Activated CD4-positive, alpha-beta T cell treated with anti-CD3 and anti-CD28 coated beads, Interleukin-2, amount 10 ng/mL, durations not matched to agents 24 days and 14 days (primary cell): ENCODE measurements at regions not wholly inside any gene's neighbourhood (a gene's known extent, or its start where the extent isn't known, plus 50 kb on each side); places are given as distances from the start of the nearest gene placed in this dataset.

Experiments
- DNase-seq: peaks from one replicate; pipeline ENCODE4 v3.0.0; 2022
- H3K27ac Mint-ChIP-seq: one replicate; pipeline ENCODE4 v1.8.0; 2022; ENCODE audit warnings: mild to moderate bottlenecking, mixed read lengths
- H3K27me3 Mint-ChIP-seq: one replicate; pipeline ENCODE4 v1.8.0; 2022; ENCODE audit warnings: mixed read lengths
- H3K36me3 Mint-ChIP-seq: one replicate; pipeline ENCODE4 v1.8.0; 2022; ENCODE audit warnings: low read depth, mild to moderate bottlenecking, mixed read lengths
- H3K4me1 Mint-ChIP-seq: one replicate; pipeline ENCODE4 v1.8.0; 2021; ENCODE audit warnings: mixed read lengths
- H3K4me3 Mint-ChIP-seq: one replicate; pipeline ENCODE4 v1.8.0; 2022; ENCODE audit warnings: mild to moderate bottlenecking, moderate library complexity, mixed read lengths
- H3K9me3 Mint-ChIP-seq: one replicate; pipeline ENCODE4 v1.8.0; 2021; ENCODE audit warnings: mixed read lengths
- intact Hi-C: fragments of 100-400 bp; cut with micrococcal nuclease; formaldehyde crosslinking; loops from one replicate; pipeline ENCODE4 v1.15.1; 2023

GRCh38 chr7:47724335-47724982 is 142.5 kb upstream of the TNS3 start:
- H3K4me1 Mint-ChIP-seq, result no peaks in the 10 kb centered on the region
- no peak overlapping the region for H3K27ac Mint-ChIP-seq
- no peaks in the 10 kb centered on the region for H3K9me3 Mint-ChIP-seq
- H3K27me3 Mint-ChIP-seq, result no peaks in the 10 kb centered on the region
- no peaks in the 10 kb centered on the region for H3K36me3 Mint-ChIP-seq
- intact Hi-C loops, result no loop called here
- no peak overlapping the region for H3K4me3 Mint-ChIP-seq
- DNase-seq, result no peak

GRCh38 chr7:47722126-47722525 is 140.2 kb upstream of the TNS3 start:
- no peaks in the 10 kb centered on the region for H3K9me3 Mint-ChIP-seq
- DNase-seq, result no peak
- H3K27ac Mint-ChIP-seq, result no peak overlapping the region
- H3K36me3 Mint-ChIP-seq, result no peaks in the 10 kb centered on the region
- no peaks in the 10 kb centered on the region for H3K4me1 Mint-ChIP-seq
- H3K27me3 Mint-ChIP-seq, result no peaks in the 10 kb centered on the region
- no peak overlapping the region for H3K4me3 Mint-ChIP-seq
- intact Hi-C loops, result no loop called here

GRCh38 chr7:47721670-47722069 is 139.8 kb upstream of the TNS3 start:
- no peaks in the 10 kb centered on the region for H3K9me3 Mint-ChIP-seq
- no peak overlapping the region for H3K4me3 Mint-ChIP-seq
- intact Hi-C loops, result no loop called here
- H3K27ac Mint-ChIP-seq, result no peak overlapping the region
- no peak for DNase-seq
- no peaks in the 10 kb centered on the region for H3K36me3 Mint-ChIP-seq
- no peaks in the 10 kb centered on the region for H3K27me3 Mint-ChIP-seq
- no peaks in the 10 kb centered on the region for H3K4me1 Mint-ChIP-seq

GRCh38 chr7:47720907-47721244 is 139.0 kb upstream of the TNS3 start:
- H3K27me3 Mint-ChIP-seq, result no peaks in the 10 kb centered on the region
- intact Hi-C loops, result no loop called here
- H3K9me3 Mint-ChIP-seq, result no peaks in the 10 kb centered on the region
- no peaks in the 10 kb centered on the region for H3K4me1 Mint-ChIP-seq
- H3K4me3 Mint-ChIP-seq, result no peak overlapping the region
- H3K27ac Mint-ChIP-seq, result no peak overlapping the region
- DNase-seq, result no peak
- no peaks in the 10 kb centered on the region for H3K36me3 Mint-ChIP-seq

- no peak for DNase-seq
- no peaks in the 10 kb centered on the region for H3K27me3 Mint-ChIP-seq
- H3K4me3 Mint-ChIP-seq, result no peak overlapping the region
- H3K27ac Mint-ChIP-seq, result no peak overlapping the region
- H3K36me3 Mint-ChIP-seq, result no peaks in the 10 kb centered on the region
- no peaks in the 10 kb centered on the region for H3K9me3 Mint-ChIP-seq
- intact Hi-C loops, result no loop called here
- no peaks in the 10 kb centered on the region for H3K4me1 Mint-ChIP-seq
Observed at GRCh38 chr7:47720141-47720906, 138.4 kb upstream of the TNS3 start.

DNA sequence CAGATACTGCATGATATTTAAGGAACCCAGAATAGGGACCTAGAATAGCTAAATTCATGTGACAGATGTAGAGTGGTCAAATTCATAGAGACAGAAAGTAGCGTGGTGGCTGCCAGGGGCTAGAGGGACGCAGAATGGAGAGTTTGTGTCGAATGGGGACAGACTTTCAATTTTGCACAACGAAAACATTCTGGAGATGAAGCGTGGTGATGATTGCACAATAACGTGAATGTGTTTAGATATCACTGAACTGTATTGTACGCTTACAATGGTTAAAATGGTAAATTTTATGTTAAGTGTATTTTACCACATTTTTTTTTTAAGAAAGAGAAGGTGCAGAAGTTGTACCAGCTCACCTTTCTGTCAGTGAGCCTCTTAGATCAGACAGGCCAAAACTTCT is 137.8 kb upstream of the TNS3 start:
- no peak overlapping the region for H3K27ac Mint-ChIP-seq
- H3K9me3 Mint-ChIP-seq, result no peaks in the 10 kb centered on the region
- no peaks in the 10 kb centered on the region for H3K4me1 Mint-ChIP-seq
- no peak for DNase-seq
- no peaks in the 10 kb centered on the region for H3K27me3 Mint-ChIP-seq
- H3K4me3 Mint-ChIP-seq, result no peak overlapping the region
- no peaks in the 10 kb centered on the region for H3K36me3 Mint-ChIP-seq
- intact Hi-C loops, result no loop called here

- intact Hi-C loops, result no loop called here
- no peak overlapping the region for H3K27ac Mint-ChIP-seq
- no peak for DNase-seq
- H3K27me3 Mint-ChIP-seq, result no peaks in the 10 kb centered on the region
- H3K4me3 Mint-ChIP-seq, result no peak overlapping the region
- H3K9me3 Mint-ChIP-seq, result no peaks in the 10 kb centered on the region
- H3K4me1 Mint-ChIP-seq, result no peaks in the 10 kb centered on the region
- H3K36me3 Mint-ChIP-seq, result no peaks in the 10 kb centered on the region
Observed at GRCh38 chr7:47715631-47716068, 133.7 kb upstream of the TNS3 start.

GRCh38 chr7:47714669-47715607 is 133.0 kb upstream of the TNS3 start:
- intact Hi-C loops, result no loop called here
- H3K4me1 Mint-ChIP-seq, result no peaks in the 10 kb centered on the region
- DNase-seq, result no peak
- H3K36me3 Mint-ChIP-seq, result no peaks in the 10 kb centered on the region
- H3K4me3 Mint-ChIP-seq, result no peak overlapping the region
- no peaks in the 10 kb centered on the region for H3K27me3 Mint-ChIP-seq
- H3K9me3 Mint-ChIP-seq, result no peaks in the 10 kb centered on the region
- no peak overlapping the region for H3K27ac Mint-ChIP-seq

GRCh38 chr7:47713595-47713994 is 131.7 kb upstream of the TNS3 start:
- Mint-ChIP-seq H3K4me1 (no peaks in the 10 kb centered on the region), H3K36me3 (no peaks in the 10 kb centered on the region)

DNA sequence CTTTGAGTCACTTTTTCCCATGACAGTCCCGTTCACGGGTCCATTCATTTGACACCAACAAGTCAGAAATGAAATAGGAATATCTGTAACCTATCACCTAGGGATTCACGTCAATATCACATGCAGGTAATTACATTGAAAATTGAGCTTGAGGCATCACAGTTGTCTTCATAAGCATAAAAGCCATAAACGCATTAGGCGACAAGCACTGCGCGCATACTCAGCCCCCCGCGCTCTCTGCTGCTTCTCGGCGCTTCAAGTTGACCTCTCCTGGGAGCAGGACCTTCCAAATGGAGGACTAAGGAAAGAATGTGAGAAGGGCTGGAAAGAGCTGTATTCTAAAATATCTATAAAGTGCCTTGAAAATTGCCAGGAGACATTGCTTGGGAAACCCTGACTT is 130.5 kb upstream of the TNS3 start:
- Mint-ChIP-seq H3K36me3 (no peaks in the 10 kb centered on the region), H3K4me3 (no peak overlapping the region), H3K9me3 (no peaks in the 10 kb centered on the region), H3K27me3 (no peaks in the 10 kb centered on the region), H3K4me1 (no peaks in the 10 kb centered on the region), H3K27ac (no peak overlapping the region)
- intact Hi-C loops, result no loop called here
- no peak for DNase-seq

More at GRCh38 chr7:47713595-47713994, 131.7 kb upstream of the TNS3 start:
- Mint-ChIP-seq H3K9me3 (no peaks in the 10 kb centered on the region), H3K27me3 (no peaks in the 10 kb centered on the region), H3K27ac (no peak overlapping the region), H3K4me3 (no peak overlapping the region)
- no peak for DNase-seq
- intact Hi-C loops, result no loop called here

- H3K27me3 Mint-ChIP-seq, result no peaks in the 10 kb centered on the region
- no peaks in the 10 kb centered on the region for H3K4me1 Mint-ChIP-seq
- no peak for DNase-seq
- H3K27ac Mint-ChIP-seq, result no peak overlapping the region
- H3K4me3 Mint-ChIP-seq, result no peak overlapping the region
- H3K36me3 Mint-ChIP-seq, result no peaks in the 10 kb centered on the region
- intact Hi-C loops, result no loop called here
- no peaks in the 10 kb centered on the region for H3K9me3 Mint-ChIP-seq
Observed at GRCh38 chr7:47711776-47712175, 129.9 kb upstream of the TNS3 start.

DNA sequence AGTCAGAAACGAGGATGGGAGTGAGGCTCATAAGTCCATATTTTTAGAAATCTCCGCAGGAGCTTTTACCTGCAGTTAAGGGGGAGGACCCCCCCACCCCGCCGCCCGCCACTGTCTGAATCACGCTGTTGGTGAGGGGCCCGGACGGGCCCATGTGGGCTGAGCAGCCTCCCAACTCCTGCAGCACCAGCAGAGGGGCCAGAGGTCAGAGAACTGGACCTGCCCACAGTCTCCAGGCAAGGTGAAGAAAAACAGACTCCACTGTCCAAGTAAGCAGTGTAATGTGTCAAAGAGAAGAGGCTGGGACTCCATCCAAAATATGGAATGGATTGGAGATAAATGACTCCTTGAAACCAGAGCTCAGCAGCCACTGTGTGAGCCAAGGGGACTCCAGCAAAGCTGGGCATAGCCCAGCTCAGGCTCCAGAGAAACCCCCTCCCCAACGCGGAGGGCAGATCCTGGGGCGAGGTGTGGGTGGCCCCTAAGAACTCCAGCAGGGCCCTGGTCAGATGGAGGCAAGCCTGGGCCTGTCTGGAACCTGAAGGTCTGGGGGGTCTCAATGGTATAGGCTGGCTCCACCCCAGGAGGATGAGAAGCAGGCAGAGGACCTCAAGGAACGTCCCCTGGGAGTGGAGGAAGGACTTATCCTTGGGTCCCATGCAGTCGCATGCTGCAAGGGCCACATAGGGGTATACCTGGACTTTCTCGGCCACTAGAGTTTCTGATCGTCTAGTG is 128.5 kb upstream of the TNS3 start:
- Mint-ChIP-seq H3K27me3 (no peaks in the 10 kb centered on the region), H3K4me1 (no peaks in the 10 kb centered on the region), H3K36me3 (no peaks in the 10 kb centered on the region), H3K4me3 (no peak overlapping the region), H3K27ac (no peak overlapping the region), H3K9me3 (no peaks in the 10 kb centered on the region)
- no peak for DNase-seq
- intact Hi-C loops, result no loop called here

DNA sequence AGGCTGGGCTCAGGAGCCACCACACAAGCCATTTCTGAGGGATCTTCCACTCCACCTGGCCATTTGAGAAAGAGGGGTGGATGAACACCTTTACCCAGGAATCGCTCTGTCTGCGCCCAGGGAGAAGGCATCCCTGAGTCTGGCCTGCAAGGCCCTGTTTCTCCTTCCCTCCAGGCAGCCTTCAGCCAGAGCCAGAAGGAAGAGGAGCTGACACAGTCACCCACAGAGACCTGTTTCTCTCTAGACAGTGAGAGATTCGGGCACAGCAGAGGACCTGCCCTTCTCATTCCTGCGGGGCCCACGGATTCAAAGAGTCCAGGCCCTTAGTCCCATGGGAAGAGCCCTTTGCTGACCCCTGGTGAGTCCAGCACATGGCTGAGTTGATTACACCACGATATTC is 127.5 kb upstream of the TNS3 start:
- Mint-ChIP-seq H3K36me3 (no peaks in the 10 kb centered on the region), H3K27ac (no peak overlapping the region), H3K4me3 (no peak overlapping the region), H3K4me1 (no peaks in the 10 kb centered on the region), H3K9me3 (no peaks in the 10 kb centered on the region), H3K27me3 (no peaks in the 10 kb centered on the region)
- no peak for DNase-seq
- intact Hi-C loops, result no loop called here
